ENCODE measurements at regions not wholly inside any gene's neighbourhood (a gene's known extent, or its start where the extent isn't known, plus 50 kb on each side); places are given as distances from the start of the nearest gene placed in this dataset.

- no peak overlapping the region for H3K27ac ChIP-seq
- FAIRE-seq (no peak), DNase-seq (no peak), ATAC-seq (no peak)
- no peaks in the 10 kb centered on the region for H3K27me3 ChIP-seq
- intact Hi-C loops (cut with DNase I), result loop anchor here in 1 of 3 donors (10.0 kb wide), 1 partner anchor 235 kb away; no protein-coding TSS in a partner anchor
- WGBS, 2 donors, result 45 to 46% methylated on average over 5 of the region's 5 CpGs
- no peaks in the 10 kb centered on the region for H3K4me1 ChIP-seq
- TF ChIP-seq CTCF (IDR thresholded peaks at IDR 0.05), result no peak
- H3K9me3 ChIP-seq, result no peaks in the 10 kb centered on the region
- no peak overlapping the region for H3K4me3 ChIP-seq
- H3K36me3 ChIP-seq, result no peaks in the 10 kb centered on the region
Observed at GRCh38 chr9:105890046-105890822, 195.9 kb downstream of the TMEM38B start.

GRCh38 chr9:105900123-105900522 lies 205.8 kb downstream of the TMEM38B start:
- Histone ChIP-seq H3K4me1 (no peaks in the 10 kb centered on the region), H3K36me3 (no peaks in the 10 kb centered on the region), H3K27me3 (no peaks in the 10 kb centered on the region), H3K27ac (no peak overlapping the region), H3K9me3 (no peaks in the 10 kb centered on the region), H3K4me3 (no peak overlapping the region)
- intact Hi-C loops (cut with DNase I), result no loop called here
- ATAC-seq, result no peak
- WGBS, 2 donors, result 42 to 52% methylated on average over 5 of the region's 5 CpGs
- no peak for FAIRE-seq
- TF ChIP-seq CTCF (IDR thresholded peaks at IDR 0.05), result no peak
- DNase-seq, result no peak

- H3K27ac ChIP-seq, result no peak overlapping the region
- intact Hi-C loops (cut with DNase I), result no loop called here
- DNase-seq (peak in 1 of 6 donors; percentile 12), FAIRE-seq (no peak), ATAC-seq (peak in 3 of 4 donors; percentile 64 to 73 (median 69))
- H3K4me1 ChIP-seq, result no peaks in the 10 kb centered on the region
- 14 to 21% methylated on average over 4 of the region's 4 CpGs for WGBS, 2 donors
- no peaks in the 10 kb centered on the region for H3K9me3 ChIP-seq
- peak in 1 of 4 donors; percentile 18 for TF ChIP-seq CTCF (IDR thresholded peaks at IDR 0.05)
- no peaks in the 10 kb centered on the region for H3K27me3 ChIP-seq
- H3K36me3 ChIP-seq, result no peaks in the 10 kb centered on the region
- no peak overlapping the region for H3K4me3 ChIP-seq
Observed at GRCh38 chr9:105901514-105902109, 207.3 kb downstream of the TMEM38B start.

GRCh38 chr9:105908069-105908468 lies 213.7 kb downstream of the TMEM38B start:
- no peak for FAIRE-seq
- Histone ChIP-seq H3K9me3 (no peaks in the 10 kb centered on the region), H3K27me3 (no peaks in the 10 kb centered on the region), H3K4me1 (no peaks in the 10 kb centered on the region), H3K4me3 (no peak overlapping the region), H3K36me3 (no peaks in the 10 kb centered on the region), H3K27ac (no peak overlapping the region)
- no peak for TF ChIP-seq CTCF (IDR thresholded peaks at IDR 0.05)
- DNase-seq, result no peak
- intact Hi-C loops (cut with DNase I), result no loop called here
- 68 to 84% methylated on average over 2 of the region's 2 CpGs for WGBS, 2 donors
- no peak for ATAC-seq
